NCI-H526 (cell line): ENCODE measurements at regions not wholly inside any gene's neighbourhood (a gene's known extent, or its start where the extent isn't known, plus 50 kb on each side); places are given as distances from the start of the nearest gene placed in this dataset.

Experiments
- DNase-seq, 2 experiments: peaks; one replicate each; lab custom pipeline; 2025; lab: John Stamatoyannopoulos, UW

DNA sequence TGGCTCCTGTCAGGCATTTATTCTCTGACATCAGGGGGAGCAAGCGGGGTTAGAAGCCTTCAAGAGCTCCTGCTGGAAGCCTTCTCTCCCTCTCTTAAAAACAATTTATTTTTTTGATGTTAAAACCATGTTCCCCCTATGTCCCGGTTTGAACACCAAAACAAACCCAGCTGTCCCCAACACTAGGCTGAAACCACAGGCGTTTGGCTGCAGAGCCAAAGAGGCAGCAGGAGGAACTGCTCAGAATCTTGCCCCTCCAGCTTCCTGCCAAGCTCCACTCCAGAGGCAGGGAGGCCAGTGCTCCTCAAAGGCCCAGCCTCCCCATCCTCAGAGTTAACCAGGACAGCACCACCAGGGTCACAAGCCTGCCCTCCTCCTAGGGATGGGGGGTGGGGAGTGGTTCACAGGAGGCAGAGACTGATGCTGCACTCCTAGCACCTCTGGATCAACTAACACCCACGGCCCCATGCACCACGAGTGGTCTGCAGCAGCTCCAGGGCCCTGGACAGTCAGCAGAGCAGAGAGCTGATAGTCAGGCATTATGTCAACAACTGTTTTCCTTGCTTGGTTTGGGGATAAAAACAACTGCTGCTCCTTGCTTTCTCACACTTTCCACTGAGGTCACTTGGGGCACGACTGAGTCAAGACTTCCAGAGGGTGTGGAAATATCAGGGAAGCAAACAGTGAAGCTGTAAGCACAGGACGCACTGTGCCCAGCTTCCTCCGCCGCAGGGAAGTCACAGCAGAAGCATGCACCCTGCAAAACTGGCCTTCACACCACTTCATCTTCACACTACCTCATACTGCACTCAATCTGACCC lies 96.5 kb upstream of the ADRA1B start:
- no peak for DNase-seq

DNA sequence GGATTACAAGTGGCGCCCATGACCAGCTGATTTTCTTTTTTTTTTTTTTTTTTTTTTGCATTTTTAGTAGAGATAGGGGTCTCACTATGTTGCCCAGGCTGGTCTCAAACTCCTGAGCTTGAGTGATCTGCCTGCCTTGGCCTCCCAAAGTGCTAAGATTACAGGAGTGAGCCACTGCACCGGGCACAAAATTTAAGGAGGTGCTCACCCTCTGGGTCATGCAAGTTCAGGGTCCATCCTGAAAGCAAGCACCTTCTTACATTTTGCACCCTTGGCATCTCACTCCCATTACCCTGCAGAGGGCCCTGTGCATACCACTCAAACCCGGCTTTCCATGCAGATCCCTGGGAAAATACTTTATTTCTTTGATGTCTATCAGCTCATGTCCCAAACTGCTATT lies 95.6 kb upstream of the ADRA1B start:
- DNase-seq, result no peak

DNA sequence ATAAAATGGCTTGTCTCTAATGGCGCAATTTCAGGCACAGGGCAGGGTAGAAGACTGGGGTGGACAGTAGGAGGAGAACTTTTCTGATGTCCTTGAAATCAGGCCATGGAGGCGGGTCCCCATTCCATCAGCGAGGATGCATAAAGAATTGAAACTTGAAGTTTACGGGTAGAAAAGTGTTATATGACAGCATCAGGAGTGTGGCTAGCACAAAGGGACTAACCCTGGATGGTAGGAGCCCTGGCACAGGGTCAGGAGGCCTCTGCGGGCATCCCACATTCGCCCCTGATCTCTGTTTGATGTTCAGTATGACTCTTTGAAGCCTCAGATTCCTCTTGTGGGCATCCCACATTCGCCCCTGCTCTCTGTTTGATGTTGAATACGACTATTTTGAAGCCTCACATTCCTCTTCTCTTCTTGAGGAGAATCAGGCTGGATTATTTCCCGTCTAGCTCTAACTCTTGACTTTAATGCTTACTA lies 94.8 kb upstream of the ADRA1B start:
- DNase-seq, result no peak

DNA sequence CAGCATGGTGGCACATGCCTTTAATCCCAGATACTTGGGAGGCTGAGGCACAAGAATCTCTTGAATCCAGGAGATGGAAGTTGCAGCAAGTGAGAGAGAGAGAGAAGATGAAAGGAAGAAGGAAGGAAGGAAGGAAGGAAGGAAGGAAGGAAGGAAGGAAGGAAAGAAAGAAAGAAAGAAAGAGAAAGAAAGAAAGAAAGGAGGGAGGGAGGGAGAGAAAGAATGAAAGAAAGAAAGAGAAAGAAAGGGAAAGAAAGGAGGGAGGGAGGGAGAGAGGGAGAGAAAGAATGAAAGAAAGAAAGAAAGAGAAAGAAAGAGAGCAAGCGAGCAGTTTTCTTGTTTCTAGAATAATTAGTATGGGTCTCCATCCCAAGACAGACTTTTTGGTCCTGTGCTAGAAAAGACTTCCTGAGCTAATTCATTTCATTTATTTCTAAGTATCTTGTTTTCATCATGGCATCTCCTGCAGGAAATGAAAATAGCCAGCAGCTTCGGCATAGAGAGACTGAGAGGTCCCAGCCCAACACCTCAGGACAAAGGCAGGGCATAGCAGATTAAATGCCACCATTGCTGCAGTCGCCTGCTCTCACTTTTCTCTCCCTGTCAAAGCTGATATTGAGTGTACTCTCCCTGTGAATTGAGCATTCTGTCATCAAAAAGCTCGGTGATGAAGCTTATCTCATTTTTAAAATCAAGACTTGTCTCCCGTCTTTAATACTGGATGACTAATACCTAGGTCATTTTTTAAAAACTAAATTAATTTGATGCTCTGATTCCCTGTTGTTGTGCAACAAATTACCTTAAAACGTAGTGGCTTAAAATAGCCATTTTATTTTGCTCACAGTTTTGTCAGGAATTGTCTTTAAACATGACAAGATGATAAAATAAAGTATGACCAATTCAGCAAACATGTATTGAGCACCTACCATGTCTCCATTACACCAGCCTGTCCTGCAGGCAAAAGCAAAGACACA lies 91.8 kb upstream of the ADRA1B start:
- no peak for DNase-seq

DNA sequence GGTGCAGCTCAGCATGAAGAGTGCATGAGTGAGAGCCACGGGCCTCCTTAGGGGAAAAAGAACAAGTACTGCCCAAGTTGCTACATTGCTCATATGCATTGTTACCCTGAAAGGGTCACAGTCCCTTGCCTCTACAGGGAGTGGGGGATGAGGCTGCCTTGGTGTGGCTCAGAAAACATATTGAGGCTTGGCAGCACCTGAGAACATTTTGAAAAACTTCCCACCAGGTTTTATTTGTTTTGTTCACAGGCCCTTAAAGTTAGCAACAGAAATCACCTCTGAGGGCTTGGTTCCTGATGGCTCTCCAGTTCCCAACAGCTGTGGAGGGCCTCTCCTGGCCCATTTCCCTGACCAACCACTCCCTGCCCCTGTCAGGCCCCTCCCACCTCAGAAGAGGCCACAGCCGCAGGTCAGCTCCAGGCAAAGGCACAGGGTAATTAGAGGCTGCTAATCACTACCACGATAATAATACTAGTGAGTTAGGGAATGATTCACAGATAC lies 90.7 kb upstream of the ADRA1B start:
- no peak for DNase-seq

DNA sequence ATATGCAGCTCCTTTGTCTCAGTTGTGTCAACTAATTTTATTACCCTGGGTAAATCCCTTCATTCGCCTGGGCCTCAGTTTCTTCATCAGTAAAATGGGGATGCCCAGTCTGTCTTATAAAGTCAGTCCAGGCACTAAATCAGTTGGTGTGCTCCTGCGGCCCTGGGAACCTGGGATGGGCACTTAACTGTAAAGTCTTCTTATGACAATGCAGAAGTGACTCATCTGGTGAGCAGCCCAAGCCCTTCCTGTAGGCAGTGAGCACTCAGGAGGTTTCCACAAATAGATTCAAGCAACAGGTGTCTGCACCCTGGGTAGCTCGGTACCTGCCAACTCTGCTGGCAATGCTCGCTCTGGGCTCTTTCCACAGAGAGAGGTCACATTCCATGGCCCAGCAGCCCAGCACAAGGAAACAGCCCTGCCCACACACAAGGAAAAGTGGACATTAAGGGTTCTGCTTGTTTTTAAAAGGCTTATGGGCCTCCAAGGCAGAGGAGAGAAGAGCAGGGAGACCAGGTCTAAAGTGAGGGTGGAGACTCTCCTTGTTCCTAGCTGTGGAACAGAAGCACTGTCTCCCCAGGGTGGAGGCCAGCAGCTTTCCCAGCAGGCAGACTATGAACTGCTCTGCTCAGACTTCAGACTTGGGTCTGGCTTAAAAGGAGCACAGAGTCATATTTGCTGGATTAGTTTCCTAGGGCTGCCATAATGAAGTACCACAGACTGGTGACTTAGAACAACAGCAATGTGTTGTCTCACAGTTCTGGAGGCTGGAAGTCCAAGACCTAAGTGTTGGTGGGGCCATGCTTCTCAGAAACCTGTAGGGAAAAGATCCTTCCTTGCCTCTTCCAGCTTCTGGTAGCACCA lies 89.7 kb upstream of the ADRA1B start:
- DNase-seq, result no peak

DNA sequence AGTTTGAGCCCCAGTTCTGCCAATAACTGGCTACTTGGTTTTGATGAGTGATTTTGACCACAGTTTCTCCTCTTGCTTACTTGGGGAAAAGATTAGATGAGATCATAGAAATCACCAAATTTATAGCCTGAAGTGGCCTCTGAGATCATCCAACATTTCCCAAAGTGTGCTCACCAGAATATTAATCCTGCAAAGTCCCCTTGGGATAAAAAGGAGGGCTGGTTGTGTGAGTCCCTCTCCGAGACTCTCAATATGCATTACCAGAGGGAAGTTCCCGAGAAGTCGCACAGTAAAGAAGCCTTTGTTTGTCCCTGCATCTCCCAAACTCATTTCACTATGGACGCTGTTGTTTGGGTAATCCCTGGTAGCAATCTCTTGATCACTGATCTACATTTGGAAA lies 88.4 kb upstream of the ADRA1B start:
- no peak for DNase-seq

DNA sequence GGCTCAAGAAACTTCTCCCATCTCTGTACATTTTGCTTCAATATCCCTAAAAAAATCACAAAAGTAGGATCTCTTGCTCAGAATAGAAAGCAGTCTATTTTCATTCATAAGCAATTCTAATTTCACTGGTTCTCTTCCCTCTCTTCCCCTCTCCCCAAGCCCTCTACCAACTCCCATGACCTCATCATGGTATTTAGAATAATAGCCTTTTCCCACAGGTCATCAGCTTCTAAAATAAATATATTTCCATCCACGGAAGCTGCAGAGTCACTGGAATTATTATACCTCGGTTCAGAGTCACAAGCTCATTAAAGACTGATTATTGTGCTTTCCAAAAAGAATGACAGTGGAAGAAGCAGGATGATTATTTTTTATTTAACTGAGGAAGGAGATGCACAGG lies 84.2 kb upstream of the ADRA1B start:
- DNase-seq, result no peak

DNA sequence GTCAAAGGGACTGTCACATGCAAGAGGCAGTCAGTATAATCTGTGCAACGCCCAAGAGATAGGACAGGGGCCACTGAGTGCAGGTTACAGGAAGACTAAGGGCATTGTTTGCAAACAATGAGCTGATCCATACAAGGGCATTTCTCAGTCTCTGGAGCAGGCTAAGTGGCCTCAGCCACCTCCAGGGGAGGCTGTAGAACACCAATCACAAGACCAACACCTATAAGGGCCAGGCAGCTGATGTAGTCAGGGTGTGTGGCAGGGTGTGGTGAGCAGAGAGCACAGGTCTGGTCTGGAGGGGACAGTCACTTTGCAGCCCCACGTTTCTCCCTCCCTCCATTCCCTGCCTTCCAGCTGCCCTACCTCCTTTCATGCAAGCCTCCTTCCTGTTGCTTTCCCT lies 83.2 kb upstream of the ADRA1B start:
- no peak for DNase-seq

DNA sequence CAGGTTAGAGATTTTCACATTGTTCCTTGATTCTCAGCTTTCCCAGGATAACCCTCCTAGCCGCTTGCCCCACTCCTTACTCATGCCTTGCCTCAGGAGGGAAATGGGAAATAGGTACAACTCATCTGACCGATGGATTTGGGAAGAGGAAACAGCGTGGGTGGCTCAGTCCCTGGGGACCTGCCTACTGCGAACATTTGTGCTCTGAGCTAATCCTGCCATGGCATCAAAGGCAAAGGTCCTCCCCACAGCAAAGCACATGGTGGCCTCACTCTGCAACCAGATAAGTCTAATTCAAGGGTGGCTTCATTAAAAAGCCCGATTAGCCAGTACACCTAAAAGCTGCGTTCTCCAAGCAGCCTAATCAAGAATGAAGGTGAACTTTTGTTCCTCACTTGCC lies 82.4 kb upstream of the ADRA1B start:
- no peak for DNase-seq

DNA sequence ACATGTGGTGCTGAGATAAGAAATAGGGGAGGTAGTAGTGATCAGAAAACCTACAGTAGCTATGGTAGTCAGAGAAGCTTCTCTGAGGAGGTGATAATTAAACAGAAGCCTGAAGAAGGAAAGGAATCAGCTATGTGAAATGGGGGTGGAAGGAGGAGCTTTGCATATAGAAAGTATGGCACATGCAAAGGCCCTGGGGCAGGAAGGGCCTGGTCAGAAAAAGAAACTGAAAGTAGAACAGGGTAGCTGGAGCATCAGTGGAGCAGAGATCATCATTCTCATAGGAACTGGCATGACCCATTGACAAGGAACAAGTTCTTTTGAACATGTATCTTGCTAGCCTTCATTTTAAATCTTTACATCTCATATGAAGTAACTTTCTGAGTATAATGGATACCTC lies 80.7 kb upstream of the ADRA1B start:
- no peak for DNase-seq

DNA sequence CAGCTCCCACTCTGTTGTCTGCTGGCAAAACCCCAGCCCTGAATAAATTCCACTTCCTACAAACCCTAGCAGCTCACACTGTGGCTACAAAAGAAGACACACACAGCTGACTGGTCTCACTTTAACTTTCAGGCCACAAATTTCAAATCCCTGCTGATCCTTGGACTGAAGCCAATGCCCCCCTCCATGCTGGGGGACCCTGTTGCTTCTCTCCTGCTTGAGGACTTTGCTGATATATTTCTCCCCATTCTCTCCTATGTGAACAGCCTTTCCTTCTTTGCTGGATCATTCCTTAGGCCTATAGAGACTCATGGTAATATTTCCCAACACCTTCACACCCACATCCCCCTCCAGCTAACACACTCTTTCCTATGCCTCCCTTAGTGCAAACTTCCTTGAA lies 79.6 kb upstream of the ADRA1B start:
- no peak for DNase-seq

DNA sequence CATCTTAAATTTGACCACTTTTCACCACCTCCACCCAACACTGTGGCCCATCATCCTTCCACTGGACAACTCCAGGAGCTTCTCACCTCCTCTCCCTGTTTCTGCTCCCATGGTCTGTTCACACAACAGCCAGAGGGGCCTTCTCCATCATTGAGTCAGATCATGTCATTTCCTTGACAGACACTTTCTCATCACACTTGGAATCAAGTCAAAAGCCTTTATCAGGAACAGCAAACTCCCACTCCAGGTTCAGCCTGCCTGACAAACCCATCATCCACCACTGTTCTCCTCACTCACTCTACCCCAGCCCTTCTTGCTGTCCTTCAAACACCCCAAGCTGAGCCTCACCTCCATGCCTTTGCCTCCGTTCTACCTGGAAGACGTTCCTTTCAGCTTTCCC lies 78.4 kb upstream of the ADRA1B start:
- DNase-seq, result no peak

DNA sequence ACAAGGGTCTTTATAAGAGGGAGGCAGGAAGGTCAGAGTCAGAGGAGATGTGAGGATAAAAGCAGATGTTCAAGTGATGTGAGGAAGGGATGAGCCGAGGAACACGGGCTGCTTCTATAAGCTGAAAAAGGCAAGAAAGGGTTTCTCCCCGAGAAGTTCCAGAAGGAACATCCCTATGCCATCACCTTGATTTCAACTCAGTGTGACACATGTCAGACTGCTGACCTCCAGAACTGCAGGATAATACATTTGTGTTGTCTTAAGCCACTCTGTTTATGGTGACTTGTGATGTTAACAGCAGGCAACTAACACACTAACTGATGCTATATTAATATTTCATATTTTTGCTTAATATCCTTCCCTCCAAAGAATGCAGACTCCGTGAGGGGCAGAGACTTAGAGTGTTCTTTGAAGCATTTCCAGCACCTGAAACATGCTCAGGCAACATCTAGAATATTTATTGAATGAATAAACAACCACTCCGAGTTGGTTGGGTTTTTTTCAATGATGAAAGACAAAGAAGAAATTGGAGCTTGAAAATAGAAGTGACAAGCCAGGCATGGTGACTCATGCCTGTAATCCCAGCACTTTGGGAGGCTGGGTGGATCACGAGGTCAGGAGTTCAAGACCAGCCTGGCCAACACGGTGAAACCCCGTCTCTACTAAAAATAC lies 77.6 kb upstream of the ADRA1B start:
- DNase-seq, result no peak

DNA sequence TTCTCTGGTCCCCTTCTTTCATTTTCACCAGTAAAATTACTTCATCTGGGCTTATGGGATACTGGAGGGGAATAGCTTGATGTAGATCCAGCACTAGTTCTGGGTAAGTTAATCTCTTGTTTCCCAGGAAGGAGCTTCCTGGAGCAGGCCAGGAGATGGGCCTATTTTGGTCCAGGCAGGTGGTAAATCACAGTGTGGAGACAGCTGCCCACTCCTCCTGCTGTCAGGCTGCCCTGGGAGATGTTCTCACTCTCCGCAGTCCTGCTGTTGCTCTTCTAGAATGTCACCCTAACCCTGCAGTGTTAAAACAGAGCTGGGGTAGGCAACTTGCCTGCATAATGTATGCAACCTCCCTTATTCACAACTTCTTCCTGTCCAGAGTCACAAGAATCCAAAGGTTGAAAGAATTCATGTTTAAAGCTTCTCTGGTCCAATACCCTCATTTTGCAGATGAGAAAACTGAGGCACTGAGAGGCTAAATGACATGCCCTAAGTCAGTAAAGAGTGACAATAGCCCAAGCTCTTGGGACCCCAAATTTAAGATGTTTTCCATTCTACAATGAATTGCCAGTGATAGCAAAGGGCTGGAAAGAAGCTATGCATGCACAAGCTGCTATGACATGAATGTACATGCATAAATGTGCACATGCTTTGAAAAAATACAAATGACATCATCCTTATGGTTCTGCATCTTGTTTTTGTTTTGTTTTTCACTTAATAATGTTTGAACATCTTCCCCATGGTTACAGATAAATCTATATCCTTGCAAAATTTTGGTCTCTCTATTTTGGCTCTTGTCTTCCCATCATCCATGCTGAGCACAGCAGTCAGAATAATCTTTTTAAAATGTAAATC lies 71.8 kb upstream of the ADRA1B start:
- no peak for DNase-seq

DNA sequence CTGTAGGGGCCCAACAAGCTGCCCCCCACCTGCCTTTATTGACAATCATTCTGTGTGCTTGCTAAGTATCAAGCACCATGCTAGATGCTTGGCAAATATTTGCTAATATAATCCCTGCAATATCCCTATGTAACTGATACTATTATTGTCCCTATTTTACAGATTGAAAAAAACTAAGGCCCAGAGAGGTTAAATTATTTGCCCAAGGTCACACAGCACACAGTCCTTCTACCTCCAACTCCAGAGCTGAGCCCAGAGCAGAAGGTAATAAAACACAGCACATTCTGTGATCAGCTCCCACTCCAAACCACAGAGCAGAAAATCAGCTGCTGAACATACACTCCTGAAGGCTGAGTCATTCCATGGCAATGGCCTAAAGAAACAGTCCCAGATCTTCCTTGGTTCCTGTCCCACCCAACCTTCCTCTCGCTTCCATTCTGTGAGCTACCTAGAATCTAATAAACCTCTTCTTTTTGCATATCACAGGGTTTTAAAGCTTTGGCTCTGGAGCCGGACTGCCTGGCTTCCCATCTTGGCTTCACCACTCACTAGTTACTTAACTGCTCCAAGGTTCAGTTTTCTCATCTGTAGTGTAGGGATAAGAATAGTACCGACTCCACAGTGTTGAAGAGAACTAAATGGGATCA lies 66.7 kb upstream of the ADRA1B start:
- DNase-seq, result no peak

DNA sequence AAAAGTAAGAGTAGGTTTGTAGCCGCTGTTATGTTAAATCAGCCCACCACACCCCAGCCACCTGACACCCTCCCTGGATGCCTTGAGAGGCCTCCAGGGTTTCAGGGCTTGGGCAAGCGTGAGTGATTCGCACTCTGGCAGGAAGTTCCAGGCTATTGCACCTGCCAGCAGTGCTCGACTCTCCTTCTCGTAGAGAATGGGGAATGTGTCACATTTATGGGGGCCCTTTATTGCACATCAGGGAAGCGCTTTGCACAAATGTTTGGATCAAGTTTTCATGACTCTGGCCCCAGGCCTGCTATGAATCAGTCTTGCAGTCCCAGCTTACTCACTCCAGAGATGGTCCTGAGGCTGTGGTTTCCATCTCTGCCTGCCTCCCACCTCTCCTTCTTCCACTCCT lies 66.1 kb upstream of the ADRA1B start:
- DNase-seq, result no peak

DNA sequence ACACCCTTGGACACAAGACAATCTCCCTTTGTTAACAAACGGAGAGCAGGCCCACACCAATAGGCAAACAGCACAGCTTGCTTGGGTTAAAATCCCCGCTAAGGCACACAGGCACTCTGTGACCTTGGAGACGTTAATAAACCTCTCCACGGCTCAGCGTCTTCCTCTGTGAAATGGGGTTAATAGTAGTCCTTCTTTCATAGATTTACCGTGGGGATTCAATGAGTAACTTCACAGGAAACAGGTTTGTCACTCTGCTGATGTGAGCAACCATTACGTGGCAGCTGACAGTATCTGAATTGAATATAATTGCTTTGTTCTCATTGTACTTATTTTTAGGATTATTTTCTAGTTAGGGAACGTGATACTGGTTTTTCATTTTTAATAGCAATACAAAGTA lies 65.2 kb upstream of the ADRA1B start:
- no peak for DNase-seq

DNA sequence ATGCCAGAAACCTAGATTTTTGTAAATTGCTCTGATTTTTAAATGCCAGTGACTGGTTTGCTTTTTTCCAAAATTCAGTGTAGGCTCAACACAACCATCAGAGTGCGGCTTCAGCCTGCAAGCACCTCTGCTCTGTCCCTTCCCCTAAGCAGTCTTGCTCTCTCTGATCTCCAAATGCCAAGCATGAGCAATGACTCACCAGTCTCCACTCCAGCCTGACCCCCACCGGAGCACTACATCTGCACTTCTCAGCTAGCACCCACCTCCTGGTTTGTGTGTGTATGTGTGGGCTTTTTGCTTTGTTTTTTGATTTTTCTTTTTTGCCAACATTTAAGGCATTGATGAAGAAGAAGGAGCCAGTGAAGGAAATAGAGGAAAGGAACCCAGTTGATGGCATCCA lies 61.4 kb upstream of the ADRA1B start:
- no peak for DNase-seq
